CD1c-positive myeloid dendritic cell (primary cell): ENCODE measurements at regions not wholly inside any gene's neighbourhood (a gene's known extent, or its start where the extent isn't known, plus 50 kb on each side); places are given as distances from the start of the nearest gene placed in this dataset.

ENCODE experiments used
- DNase-seq: peaks from one replicate; pipeline ENCODE4 v3.0.0-alpha.2; 2016; ENCODE audit errors: extremely low spot score

DNA sequence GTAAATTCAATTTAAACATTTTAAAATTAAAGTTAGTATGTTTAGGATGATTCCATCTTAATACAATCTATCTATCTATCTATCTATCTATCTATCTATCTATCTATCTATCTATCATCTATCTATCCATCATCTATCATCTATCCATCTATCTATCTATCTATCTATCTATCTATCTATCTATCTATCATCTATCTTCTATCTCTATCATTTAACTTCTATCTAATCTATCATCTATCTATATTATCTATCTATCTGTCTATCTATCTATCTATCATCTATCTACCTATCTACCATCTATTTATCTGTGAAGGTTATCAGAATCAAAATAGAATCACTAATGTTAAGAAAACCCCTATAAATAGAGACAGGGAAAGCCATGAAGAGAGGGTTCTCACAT, 78.3 kb downstream of the RAMP3 start:
- no peak for DNase-seq

DNA sequence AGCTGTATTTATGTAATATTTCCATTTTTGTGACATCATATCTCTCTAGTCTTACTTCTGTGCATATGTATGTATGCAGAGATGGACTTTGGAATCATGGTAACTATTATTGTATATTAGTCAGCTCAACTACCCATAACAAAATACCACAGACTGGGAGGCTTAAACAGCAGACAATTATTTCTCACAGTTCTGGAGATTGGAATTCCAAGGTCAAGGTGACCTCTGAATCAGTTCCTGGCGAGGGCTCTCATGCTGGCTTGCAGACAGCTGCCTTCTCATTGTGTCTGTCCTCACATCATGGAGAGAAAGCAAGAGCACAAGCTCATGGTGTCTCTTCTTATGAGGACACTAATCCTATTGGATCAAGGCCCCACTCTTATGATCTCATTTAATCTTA, 79.1 kb downstream of the RAMP3 start:
- DNase-seq = no peak

DNA sequence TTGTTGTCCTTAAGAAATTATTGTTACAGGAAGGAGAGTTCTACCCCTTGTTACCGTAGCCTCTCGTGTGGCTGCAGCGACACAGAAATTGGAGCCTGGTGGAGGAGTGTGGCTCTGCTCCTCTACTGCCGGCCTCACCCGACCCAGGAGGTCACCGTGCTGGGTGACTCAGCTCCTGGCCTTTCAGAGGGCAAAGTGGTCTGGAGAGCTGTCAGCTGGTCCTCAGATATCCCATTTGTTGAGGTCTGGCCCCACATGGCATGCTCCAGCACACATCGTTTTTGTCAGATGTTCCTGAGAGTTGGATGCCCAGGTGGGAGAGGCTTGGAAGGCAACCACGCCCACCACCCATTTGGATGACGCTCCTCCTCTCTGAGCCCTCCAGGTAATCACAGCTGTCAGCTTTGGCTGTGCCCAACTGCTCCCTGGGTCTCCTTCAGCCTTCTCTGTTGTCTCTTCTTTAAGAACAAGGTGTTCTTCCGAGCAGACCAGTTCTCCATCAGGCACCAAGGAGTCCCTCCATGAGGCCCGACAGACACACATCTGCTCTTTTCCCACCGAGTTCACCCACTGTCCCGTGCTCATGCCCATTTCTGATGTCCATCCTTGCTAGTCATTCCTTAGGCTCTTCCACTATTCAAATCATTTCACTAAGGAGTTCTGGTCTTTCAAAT, 80.3 kb downstream of the RAMP3 start:
- no peak for DNase-seq

DNA sequence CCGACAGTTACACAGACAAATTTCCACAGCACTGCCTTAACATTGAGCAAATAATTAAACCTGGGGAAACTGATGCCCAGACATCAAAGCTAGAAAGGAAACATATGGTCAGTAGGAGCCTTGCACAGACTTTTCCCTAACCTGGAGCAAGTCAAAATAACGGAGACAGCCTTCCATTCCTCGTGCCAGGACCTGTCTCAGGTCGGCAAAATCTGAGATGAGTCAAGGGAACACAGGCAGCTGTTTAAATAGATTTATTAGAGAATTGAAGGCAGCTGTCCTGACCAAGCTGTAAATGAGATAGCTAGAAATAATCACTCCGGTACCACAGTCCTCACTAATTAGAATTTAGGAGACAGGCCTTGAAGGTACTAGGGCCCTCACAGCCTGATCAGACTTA, 81.2 kb downstream of the RAMP3 start:
- DNase-seq = no peak

DNA sequence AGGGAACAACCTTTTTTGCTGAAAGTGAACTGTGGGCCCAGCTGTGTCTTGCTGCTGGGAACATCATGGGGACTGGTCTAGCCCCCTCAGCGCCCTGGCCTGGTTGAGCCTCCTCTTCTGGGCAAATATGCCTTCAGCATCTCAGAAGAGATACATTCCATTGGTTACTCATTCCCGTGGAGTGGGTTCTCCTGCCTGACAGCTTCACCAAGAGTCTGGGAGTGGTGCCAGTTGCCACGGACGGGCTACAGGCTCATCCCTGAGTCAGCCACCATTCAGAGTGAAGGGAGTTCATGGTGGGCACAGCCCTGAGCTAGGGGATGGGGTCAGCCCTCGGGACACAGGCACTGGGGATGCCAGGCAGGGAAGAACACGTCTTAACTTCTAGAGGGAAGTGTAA, 81.9 kb downstream of the RAMP3 start:
- no peak for DNase-seq

DNA sequence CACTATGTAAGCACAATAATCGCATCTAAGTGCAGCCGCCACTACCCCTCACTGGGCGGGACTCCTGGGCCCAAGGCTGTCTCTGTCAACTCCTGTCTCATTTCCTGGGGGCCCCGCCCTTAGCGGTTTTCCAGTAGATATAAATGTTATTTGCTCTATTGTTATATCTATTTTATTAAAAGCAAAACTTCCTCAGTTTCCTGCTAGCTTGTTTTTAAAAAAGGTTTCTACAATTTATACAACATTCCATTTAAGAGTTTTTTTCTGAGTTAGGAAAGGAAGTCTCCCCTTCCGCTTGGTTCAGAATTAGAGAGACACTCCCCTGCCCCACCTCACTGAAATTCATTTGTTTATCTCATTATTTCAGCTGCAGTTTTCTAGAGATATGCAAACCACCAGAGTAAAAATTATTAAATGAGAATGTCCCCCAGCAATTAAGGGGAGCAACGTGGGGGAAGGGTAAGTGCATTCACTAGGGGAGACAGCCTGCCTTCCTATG, 82.7 kb downstream of the RAMP3 start:
- no peak for DNase-seq

DNA sequence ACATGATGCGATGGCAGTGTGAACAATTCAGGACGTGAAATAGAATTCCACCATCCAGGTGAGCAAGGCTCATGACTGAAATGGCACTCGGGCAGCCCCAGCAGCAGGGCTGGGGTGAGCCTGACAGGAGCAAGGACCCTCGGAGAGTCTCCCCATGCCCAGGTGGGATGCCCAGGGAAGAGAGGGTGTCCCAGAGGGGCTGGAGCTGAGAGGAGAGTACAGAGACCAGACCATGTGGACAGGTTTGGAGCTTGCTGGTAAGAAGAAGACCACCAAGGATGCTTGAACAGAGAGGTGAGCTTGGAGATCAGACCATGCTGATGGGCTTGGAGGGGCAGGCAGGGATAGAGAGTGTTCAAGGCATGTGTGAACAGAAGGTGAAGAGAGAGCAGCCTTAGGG, 83.3 kb downstream of the RAMP3 start:
- no peak for DNase-seq

GRCh38 chr7:45241339-45242109, 83.9 kb downstream of the RAMP3 start:
- no peak for DNase-seq

GRCh38 chr7:45242261-45242660, 84.7 kb downstream of the RAMP3 start:
- no peak for DNase-seq

DNA sequence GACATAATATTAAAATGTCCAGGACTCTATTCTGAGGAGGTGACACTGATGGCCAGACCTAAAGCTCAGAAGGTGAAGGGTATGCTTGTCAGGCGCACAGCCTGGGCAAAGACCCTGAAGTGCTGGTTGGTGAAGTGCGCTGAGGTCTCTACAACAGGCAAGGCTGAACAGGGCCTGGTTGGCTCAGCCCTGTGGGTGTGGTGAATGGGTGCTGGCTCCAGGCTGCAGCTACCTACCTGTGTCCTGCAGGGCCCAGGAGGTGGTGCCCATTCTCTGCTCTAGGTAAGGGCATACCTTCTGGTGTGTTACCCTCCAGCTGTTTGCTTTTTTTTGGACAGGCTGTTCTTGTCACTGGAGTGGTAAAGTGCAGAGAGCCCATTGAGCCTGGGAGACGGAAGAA, 85.1 kb downstream of the RAMP3 start:
- no peak for DNase-seq

GRCh38 chr7:45244981-45245380, 87.4 kb downstream of the RAMP3 start:
- no peak for DNase-seq

- no peak for DNase-seq
Observed at GRCh38 chr7:45246339-45246738, 88.7 kb downstream of the RAMP3 start.

GRCh38 chr7:45252248-45252647, 94.7 kb downstream of the RAMP3 start:
- DNase-seq = no peak

DNA sequence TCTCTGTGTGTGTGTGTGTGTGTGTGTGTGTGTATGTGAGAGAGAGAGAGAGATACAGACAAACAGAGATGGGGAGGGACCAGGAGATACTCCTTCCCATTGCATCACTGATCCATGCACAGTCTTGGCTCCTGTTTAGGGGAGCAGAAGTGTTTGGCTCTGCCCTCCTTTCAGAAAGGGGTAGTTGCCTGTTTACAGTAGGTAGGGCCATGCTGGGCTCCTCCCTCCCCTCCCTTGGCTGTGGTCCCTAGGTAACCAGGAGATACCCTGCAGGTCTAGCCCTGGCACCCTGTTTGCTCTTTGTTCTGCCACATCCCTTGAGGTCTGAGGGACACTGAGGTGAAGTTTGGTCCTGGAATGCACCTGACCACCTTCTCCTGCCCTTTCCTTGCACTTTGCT, 95.3 kb downstream of the RAMP3 start:
- DNase-seq = no peak

- DNase-seq = no peak
Observed at GRCh38 chr7:45253368-45253767, 95.8 kb downstream of the RAMP3 start.

DNA sequence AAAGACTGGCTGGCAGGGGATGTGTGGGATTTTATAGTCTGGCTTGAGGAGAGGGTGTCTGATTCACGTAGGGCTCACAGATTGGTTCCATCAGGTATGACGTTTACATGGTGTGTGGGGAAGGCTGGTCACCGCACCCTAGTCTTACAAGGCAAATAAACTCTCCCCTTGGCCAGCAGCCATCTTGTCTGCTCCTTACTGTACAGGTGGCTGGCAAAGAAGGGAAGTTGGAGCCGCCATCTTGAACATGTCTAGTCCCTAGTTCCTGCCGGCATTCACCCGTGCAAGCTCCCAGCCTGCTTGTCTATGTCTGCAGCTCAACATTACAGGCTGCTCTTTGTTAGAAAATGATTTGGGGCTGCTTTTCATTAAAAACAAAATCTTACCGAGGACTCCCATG, 97.6 kb downstream of the RAMP3 start:
- DNase-seq = no peak

- no peak for DNase-seq
Observed at GRCh38 chr7:45256309-45256708, 98.7 kb downstream of the RAMP3 start.

DNA sequence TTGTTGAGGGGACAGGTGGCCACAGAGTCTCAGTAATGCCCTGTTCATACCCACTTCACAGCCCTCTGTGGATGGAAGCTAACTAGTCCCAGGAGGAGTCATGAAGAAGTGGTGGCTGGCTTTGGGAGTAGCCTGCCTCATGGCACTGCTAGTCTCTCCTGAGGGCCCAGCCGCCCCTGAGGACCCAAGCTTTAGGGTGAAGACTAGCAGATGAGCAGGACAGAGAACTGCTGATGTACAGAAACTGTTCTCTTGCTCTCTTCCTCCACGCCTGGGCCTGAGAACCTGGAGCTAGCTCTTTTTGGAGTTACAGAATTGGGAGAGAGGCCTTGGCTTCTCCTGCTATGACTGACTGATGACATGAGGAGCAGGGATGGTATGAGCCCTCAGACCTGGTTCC, 99.2 kb downstream of the RAMP3 start:
- DNase-seq = no peak

- DNase-seq = no peak
Observed at GRCh38 chr7:45257284-45257683, 99.7 kb downstream of the RAMP3 start.

DNA sequence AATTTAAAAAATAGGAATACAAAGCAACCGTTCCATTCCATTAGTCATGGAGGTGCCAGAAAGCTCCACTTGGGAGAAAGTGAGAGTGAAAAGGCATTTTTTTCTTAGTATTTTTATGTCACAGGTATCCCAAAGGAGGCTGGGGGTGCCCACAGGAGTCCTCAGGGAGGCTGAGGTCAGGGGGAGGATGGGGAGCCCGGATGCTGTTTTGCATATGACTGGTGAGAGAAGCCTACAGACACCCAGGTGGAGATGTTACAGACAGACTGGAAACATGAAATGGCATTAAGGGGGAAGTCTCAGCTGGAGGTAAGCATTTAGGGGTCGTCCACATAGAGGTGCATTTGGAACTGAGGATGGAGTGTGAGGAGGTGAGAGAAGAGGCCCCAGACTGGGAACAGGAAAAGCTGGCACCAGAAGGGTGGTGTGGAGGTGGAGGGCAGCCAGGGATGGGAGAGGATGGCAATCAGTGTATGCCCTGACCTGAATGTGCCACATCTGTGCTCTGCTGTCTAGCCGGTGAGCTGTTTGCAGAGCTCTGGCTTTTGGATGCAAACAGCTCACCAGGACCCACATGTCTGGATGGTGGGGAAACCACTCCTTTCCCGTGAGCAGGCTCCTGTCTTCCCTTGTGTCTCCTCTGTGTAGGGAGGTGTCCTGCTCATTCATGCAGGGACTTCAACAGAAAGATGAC, 101.1 kb downstream of the RAMP3 start:
- DNase-seq = no peak

- DNase-seq = no peak
Observed at GRCh38 chr7:45259227-45259596, 101.6 kb downstream of the RAMP3 start.

- DNase-seq = peak; percentile 67
Observed at GRCh38 chr7:45259966-45260646, 102.5 kb downstream of the RAMP3 start.
